ENCODE measurements at regions not wholly inside any gene's neighbourhood (a gene's known extent, or its start where the extent isn't known, plus 50 kb on each side); places are given as distances from the start of the nearest gene placed in this dataset.

DNA sequence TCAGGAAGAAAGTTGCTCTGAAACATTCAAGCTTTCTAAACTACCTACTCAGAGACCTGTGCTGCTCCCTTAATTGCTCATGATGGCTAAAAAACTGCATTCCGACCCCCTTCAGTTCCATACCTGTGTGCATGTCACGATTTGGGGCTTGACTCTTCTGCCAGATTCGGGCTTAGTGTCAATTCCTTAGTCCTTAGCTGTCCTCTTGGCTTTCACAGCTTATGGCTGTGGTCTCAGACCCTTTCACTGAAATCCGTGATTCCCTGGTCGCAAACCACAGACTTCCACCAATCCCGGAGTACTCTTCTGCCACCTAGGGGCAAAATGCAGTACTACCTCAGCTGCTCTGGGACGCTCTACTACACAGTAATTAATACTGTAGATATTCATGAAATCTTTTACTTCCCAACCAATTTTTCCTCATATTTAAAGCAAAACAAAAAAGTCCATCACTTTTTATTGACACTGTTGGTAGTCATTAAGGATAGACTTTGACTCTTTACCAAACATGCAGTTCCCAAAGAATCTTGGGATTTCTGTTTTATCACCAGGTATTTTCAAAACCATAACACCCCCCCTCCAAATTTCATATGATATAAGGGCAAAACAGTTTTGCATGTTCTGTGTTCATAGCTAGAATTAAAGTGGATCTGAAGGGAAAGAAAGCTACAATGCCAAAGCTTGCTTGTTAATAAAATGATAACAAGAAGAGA lies 617.4 kb downstream of the SLCO4C1 start:
- TF ChIP-seq CTCF (IDR thresholded peaks at IDR 0.05; ENCODE audit: low read depth, low read length): peak; percentile 90
- TF ChIP-seq, protein P1, sequence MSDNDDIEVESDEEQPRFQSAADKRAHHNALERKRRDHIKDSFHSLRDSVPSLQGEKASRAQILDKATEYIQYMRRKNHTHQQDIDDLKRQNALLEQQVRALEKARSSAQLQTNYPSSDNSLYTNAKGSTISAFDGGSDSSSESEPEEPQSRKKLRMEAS (IDR thresholded peaks at IDR 0.05; ENCODE audit: low read depth, low read length): no peak
